ENCODE measurements at regions not wholly inside any gene's neighbourhood (a gene's known extent, or its start where the extent isn't known, plus 50 kb on each side); places are given as distances from the start of the nearest gene placed in this dataset.

DNA sequence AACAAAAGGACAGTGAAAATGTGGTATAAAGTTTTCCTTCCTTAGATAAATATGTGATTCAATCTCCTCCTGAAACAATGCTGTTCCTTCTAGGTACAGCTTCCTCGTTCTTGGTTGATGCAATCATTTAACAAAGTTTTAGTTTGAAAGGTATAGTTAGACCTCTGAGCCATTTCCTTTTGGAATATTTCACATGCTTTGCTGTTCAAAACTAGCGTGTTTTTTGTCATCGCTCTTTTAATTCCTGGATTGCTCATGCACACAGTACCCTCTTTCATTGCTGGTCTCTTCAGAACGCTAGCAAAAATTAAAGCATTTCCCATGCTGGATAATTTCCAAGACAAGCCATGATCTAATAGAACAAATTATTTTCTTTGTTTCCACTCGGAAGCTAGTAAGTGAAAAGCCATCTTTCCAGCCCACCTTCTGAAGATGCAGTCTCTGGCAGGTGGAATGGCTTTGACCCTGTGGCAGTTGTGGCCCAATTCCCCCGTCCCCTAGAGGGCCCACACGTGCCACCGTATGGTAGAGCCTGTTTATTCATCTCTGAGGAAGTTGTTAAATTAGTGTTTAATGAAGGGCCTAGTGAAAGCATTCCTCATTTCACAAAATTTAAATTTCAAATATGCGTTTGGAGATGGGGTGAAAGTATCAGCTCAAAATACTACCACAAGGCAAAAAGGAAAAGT, 1040.6 kb upstream of the SLC10A2 start:
- DNase-seq (ENCODE audit: low read depth), result no peak
- H3K4me3 ChIP-seq (ENCODE audit: low read depth, low read length), result no peak overlapping the region

DNA sequence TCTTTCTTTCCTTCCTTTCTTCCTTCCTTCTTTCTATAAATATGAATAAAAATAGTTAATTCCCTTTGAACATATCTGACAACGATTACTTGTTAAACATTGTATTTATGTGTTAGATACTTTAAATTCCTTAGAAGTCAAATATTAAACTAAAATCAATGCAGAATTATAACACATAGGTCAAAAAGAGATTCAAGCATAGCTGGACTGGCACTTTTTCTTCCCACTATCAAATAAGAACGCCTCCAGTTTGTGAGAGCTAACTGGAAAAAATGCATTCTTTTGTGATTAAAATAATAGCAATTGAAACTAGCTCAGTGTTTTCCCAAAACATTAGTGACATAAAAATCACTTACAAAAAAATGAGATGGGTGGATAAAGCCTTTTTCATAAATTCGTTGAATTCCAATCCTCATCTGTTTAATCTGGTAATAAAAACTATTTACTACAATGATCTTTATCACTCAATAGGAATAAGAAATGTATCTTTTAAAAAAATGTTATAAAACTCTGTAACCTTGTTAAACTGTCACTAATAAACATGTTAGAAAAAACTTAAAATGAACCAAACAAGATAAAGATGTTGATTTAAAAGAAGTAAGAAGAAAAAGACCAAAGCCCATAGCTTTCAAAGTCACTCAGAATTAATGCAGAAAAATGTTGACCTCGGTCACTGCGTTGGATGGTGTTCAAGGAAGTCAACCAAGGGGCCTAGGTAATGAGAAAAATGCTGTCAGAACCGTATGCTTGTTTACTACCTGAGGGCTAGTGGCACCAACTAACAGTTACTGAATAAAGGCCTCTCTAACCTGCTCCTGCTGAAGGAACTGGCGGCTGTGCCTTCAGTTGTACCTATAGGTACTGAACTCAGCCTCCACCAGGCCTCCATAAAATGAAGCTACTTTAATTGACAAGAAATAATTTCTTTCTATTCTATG, 1039.5 kb upstream of the SLC10A2 start:
- DNase-seq (ENCODE audit: low read depth), result no peak
- H3K4me3 ChIP-seq (ENCODE audit: low read depth, low read length), result no peak overlapping the region

- no peak overlapping the region for H3K4me3 ChIP-seq (ENCODE audit: low read depth, low read length)
- no peak for DNase-seq (ENCODE audit: low read depth)
Measured at GRCh38 chr13:104099750-104100149, 1033.5 kb upstream of the SLC10A2 start.

DNA sequence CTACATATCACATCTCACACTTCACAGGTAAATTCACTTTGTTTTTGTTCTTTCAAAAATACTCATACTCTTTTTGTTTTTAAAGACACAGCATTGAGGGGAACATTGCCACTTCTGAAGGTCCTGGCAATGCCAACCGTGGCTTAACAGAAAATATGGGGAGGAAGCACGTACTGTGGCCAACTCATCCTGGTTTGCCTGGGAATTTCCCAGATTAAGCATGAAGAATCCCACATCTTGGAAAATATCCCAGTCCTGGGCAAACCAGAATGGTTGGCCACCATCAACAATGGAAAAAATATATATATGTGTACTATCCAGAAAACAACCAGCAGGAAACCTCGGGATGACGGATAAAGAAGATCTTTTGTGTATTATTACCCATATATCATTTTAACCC, 1032.2 kb upstream of the SLC10A2 start:
- H3K4me3 ChIP-seq (ENCODE audit: low read depth, low read length), result no peak overlapping the region
- DNase-seq (ENCODE audit: low read depth), result no peak

GRCh38 chr13:104086759-104087158, 1020.5 kb upstream of the SLC10A2 start:
- DNase-seq (ENCODE audit: low read depth), result no peak

GRCh38 chr13:104086210-104086609, 1020.0 kb upstream of the SLC10A2 start:
- DNase-seq (ENCODE audit: low read depth), result no peak
- H3K4me3 ChIP-seq (ENCODE audit: low read depth, low read length), result no peak overlapping the region

More at GRCh38 chr13:104086759-104087158, 1020.5 kb upstream of the SLC10A2 start:
- no peak overlapping the region for H3K4me3 ChIP-seq (ENCODE audit: low read depth, low read length)

DNA sequence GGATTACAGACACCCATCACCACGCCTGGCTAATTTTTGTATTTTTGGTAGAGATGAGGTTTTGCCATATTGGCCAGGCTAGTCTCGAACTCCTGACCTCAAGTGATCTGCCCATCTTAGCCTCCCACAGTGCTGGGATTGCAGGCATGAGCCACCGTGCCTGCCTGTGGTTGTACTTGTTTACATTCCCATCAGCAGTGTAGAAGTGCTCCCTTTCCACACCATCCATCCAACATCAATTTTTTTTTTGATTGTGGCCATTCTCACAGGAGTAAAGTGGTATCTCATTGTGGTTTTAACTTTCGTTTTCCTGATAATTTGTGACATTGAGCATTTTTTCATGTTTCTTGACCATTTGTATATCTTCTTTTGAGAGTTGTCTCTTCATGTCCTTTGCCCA, 1019.4 kb upstream of the SLC10A2 start:
- no peak overlapping the region for H3K4me3 ChIP-seq (ENCODE audit: low read depth, low read length)
- DNase-seq (ENCODE audit: low read depth), result no peak

GRCh38 chr13:104074326-104074725, 1008.1 kb upstream of the SLC10A2 start:
- H3K4me3 ChIP-seq (ENCODE audit: low read depth, low read length), result no peak overlapping the region
- no peak for DNase-seq (ENCODE audit: low read depth)

- no peak overlapping the region for H3K4me3 ChIP-seq (ENCODE audit: low read depth, low read length)
Measured at GRCh38 chr13:104071806-104072205, 1005.6 kb upstream of the SLC10A2 start.

GRCh38 chr13:104065328-104065727, 999.1 kb upstream of the SLC10A2 start:
- no peak for DNase-seq (ENCODE audit: low read depth)

More at GRCh38 chr13:104071806-104072205, 1005.6 kb upstream of the SLC10A2 start:
- no peak for DNase-seq (ENCODE audit: low read depth)

GRCh38 chr13:104057861-104058260, 991.6 kb upstream of the SLC10A2 start:
- DNase-seq (ENCODE audit: low read depth), result no peak
- H3K4me3 ChIP-seq (ENCODE audit: low read depth, low read length), result no peak overlapping the region

More at GRCh38 chr13:104065328-104065727, 999.1 kb upstream of the SLC10A2 start:
- no peak overlapping the region for H3K4me3 ChIP-seq (ENCODE audit: low read depth, low read length)

DNA sequence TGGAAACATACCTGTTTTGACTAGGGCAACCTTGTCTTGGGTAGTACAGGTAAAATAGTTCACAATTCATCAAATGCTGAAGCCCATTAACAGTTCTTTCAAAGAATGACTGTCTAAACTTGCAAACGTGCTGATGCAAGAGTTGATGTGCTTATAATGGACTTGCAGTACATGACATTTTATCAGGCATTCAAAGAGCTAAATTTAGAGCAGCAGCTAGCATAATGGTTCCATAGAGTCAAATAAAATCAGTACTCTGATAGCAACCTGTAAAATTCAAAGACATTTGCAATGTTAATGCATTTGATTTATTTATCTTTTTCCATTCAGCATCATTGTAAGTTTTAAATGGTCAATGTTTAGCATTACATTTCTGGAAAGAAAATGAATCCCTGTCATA, 979.7 kb upstream of the SLC10A2 start:
- H3K4me3 ChIP-seq (ENCODE audit: low read depth, low read length), result no peak overlapping the region
- DNase-seq (ENCODE audit: low read depth), result no peak

GRCh38 chr13:104043184-104043583, 977.0 kb upstream of the SLC10A2 start:
- DNase-seq (ENCODE audit: low read depth), result no peak

GRCh38 chr13:104034891-104035290, 968.7 kb upstream of the SLC10A2 start:
- DNase-seq (ENCODE audit: low read depth), result no peak
- no peak overlapping the region for H3K4me3 ChIP-seq (ENCODE audit: low read depth, low read length)

More at GRCh38 chr13:104043184-104043583, 977.0 kb upstream of the SLC10A2 start:
- H3K4me3 ChIP-seq (ENCODE audit: low read depth, low read length), result no peak overlapping the region

- H3K4me3 ChIP-seq (ENCODE audit: low read depth, low read length), result no peak overlapping the region
- no peak for DNase-seq (ENCODE audit: low read depth)
Measured at GRCh38 chr13:104025303-104025702, 959.1 kb upstream of the SLC10A2 start.

DNA sequence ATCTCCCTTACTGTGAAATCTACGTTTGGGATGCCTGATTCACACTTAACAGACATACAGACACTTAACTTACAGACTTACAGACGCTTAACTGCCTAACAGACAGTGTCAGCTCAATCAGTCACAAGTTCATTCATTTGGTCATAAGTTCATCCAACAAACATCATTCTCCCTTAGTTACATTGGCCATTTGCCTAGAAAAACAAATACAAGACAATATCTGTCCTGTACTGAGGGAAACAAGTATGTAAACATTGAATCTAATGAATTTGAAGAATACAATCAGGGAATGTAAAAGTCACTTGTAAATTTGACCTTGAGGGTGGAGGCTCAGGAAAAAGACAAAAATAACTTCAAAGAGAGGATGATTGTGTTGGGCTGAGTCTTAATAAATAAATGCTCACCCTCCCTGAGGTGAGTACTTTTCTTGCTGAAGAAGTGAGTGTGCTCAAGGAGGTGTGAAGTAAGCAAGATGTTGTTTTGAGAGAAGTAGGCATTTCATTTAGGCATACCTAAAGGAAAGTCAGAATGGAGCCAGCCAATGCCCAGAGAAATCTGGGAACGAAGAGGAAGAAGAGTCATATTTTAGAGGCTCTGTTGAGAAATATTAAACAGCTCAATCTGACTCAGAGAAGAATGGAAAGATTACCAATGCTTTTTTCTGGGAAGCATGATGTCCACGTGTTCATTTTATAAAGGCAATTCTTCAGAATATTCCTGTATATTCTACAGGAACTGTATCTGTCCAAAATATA, 958.4 kb upstream of the SLC10A2 start:
- no peak overlapping the region for H3K4me3 ChIP-seq (ENCODE audit: low read depth, low read length)
- DNase-seq (ENCODE audit: low read depth), result no peak

GRCh38 chr13:104021806-104022397, 955.7 kb upstream of the SLC10A2 start:
- no peak for DNase-seq (ENCODE audit: low read depth)

GRCh38 chr13:104017317-104017716, 951.1 kb upstream of the SLC10A2 start:
- no peak for DNase-seq (ENCODE audit: low read depth)
- no peak overlapping the region for H3K4me3 ChIP-seq (ENCODE audit: low read depth, low read length)

More at GRCh38 chr13:104021806-104022397, 955.7 kb upstream of the SLC10A2 start:
- no peak overlapping the region for H3K4me3 ChIP-seq (ENCODE audit: low read depth, low read length)

DNA sequence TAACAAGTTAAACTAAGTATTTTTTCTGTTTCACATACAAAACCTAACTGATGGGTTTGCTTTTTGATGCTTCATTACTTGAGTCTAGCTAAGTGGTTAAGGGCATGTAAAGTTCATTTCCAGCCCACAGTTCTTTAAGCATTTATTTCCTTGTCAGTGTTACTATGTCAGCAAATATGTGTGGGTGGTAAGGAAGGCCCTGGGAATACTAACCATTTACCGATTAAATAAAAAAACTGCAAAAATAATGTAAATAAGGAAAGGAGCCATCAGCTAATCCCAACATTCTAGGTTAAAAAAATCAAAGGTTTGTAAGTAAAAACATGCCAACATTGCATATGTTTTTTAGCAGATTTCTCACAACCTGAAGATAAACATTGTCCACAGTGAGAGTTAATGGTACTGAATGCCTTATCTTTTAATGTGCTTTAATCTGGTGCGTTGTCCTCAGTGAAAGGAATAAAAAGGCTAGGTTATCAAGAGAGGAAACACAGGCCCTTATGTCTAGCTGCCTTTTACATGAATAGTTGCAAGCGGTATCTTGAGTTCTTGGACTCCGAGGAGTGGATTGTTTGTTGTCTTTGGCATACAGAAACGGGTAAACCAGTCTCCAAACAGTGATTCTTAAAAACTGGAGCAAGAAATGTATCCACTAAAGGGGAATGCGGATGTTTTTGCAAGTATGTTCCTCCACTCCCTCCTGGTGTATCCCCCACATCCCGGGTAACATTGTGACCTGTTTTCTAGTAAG, 949.6 kb upstream of the SLC10A2 start:
- DNase-seq (ENCODE audit: low read depth), result no peak
- no peak overlapping the region for H3K4me3 ChIP-seq (ENCODE audit: low read depth, low read length)

All from skeletal muscle cell (primary cell).